ENCODE measurements at regions not wholly inside any gene's neighbourhood (a gene's known extent, or its start where the extent isn't known, plus 50 kb on each side); places are given as distances from the start of the nearest gene placed in this dataset.

DNA sequence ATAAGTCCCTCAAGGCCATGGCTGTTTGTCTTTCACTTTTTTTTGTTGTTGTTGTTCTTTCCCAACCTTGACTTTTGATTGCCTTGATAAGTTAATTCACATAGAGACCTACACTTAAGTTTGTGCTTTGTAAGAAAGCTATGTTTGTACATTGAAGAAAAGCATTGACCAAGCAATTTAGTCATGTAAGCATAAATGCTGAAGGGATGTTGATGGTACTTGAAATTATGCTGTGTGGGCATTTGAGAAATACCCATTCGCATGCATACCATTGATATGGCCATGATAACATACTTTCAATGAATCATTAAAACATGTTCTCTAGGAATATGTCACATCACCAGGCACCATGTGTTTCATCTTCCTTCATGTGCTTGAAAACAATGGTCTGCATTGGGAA is 803.7 kb upstream of the TMEM132C start:
- TF ChIP-seq GATA2 (IDR thresholded peaks at IDR 0.05; ENCODE audit: low read depth, low read length) = no peak
- no peak for TF ChIP-seq GATA3 (IDR thresholded peaks at IDR 0.05; ENCODE audit: low read depth, low read length)

DNA sequence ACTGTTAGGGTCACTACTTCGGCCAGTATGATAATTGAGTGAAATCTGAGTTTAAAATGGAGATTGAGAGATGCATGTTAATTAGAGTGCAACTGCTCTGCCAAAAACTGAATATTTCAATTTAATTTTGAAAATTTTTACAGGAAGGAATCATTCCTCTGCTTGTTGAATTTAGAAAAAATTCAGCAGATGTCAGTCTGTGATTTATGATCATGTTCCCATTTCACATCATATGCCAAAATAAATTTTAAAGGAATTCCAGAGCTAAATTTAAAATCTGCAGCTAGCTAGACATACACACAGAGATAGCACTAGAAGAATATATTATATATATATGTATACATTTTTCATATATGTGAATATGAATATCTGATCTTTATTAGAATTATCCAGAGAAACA is 797.6 kb upstream of the TMEM132C start:
- TF ChIP-seq GATA3 (IDR thresholded peaks at IDR 0.05; ENCODE audit: low read depth, low read length) (no peak), GATA2 (IDR thresholded peaks at IDR 0.05; ENCODE audit: low read depth, low read length) (no peak)

DNA sequence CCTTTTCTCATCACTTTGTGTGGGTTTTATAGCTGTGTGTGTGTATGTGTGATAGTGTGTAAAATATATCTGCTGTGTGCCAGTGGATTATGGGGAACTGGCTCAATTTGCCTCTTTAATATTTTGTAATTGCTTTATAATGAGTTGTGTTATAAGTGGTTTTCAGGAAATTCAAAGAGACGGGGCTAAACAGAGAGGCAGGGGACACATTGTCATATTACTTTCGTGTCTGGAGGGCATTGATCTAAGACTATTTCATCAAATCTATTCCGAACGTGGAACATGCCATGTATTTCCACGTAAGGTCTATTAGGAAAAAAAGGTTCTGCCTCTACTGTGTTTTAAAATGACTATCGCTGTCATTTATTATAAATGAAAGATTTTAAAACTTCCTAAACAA is 793.2 kb upstream of the TMEM132C start:
- TF ChIP-seq GATA2 (IDR thresholded peaks at IDR 0.05; ENCODE audit: low read depth, low read length) = no peak
- TF ChIP-seq GATA3 (IDR thresholded peaks at IDR 0.05; ENCODE audit: low read depth, low read length) = no peak

DNA sequence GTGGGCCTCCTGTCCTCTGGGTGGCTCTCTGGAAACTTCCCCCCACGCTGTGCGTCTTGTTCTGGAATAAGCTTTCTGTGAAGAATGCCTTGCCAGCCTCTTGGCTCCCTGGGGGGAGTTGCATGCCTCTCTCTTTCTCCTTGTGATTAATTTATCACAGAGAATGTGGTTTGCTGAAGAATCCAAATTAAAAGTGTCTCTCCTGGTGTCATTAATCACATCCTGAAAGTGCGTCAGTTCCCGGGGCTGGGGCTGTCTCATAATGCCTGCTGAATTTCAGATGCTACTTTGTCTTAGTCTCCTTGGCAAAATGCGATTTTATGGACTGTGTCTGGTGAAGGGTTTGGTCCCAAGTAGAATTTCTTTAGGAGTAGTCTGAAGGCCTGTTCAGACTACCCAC is 787.7 kb upstream of the TMEM132C start:
- no peak for TF ChIP-seq GATA2 (IDR thresholded peaks at IDR 0.05; ENCODE audit: low read depth, low read length)
- TF ChIP-seq GATA3 (IDR thresholded peaks at IDR 0.05; ENCODE audit: low read depth, low read length) = no peak

DNA sequence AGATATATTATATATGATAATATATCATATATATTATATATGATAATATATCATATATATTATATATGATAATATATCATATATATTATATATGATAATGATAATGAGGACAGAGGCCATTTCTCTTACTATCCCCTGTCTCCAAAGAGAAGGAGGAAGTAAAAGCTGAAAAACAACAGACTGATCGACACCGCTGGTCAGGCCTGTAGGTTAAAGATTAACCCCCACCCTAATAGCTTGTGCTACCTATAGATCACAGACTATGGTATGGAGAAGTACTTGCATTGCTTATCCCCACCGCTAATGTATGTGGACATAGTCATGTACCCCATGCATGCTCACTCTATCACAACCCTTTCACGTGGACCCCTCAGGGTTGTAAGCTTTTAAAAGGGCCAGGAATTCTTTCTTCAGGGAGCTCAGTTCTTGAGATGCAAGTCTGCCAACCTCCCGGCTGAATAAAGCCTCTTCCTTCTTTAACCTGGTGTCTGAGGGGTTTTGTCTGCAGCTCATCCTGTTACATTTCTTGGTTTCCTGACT is 786.1 kb upstream of the TMEM132C start:
- TF ChIP-seq GATA3 (IDR thresholded peaks at IDR 0.05; ENCODE audit: low read depth, low read length) (no peak), GATA2 (IDR thresholded peaks at IDR 0.05; ENCODE audit: low read depth, low read length) (no peak)

DNA sequence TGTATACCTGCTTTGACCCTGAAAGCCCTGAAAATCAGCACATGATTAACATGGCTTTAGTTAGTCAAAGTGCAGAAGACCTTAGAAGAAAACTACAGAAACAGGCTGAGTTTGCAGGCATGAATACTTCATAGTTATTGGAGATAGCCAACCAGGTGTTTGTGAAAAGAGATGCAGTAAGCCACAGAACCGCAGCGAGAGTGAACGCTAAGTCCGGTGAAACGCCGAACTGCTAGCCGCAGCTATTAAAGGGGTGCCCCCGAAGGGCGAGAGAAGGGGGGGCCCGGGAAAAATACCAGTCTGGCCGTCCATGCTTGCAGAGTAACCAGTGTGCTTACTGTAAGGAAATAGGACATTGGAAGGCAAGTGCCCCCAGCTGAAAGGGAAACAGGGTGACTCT is 784.0 kb upstream of the TMEM132C start:
- TF ChIP-seq GATA2 (IDR thresholded peaks at IDR 0.05; ENCODE audit: low read depth, low read length) = no peak
- TF ChIP-seq GATA3 (IDR thresholded peaks at IDR 0.05; ENCODE audit: low read depth, low read length) = no peak

DNA sequence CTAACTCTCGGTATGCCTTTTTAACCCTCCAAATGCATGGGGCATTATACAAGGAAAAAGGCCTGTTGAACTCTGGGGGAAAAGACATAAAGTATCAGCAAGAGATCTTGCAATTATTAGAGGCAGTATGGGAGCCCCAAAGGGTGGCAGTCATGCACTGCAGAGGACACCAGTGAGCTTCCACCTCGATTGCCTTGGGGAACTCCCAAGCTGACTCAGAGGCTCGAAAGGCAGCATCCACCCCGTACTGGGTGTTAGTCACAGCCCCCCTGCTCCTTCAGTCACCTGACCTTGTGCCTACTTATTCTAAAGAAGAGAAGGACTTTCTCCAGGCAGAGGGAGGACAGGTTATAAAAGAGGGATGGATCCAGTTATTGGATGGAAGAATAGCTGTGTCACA is 781.4 kb upstream of the TMEM132C start:
- no peak for TF ChIP-seq GATA3 (IDR thresholded peaks at IDR 0.05; ENCODE audit: low read depth, low read length)
- TF ChIP-seq GATA2 (IDR thresholded peaks at IDR 0.05; ENCODE audit: low read depth, low read length) = no peak

DNA sequence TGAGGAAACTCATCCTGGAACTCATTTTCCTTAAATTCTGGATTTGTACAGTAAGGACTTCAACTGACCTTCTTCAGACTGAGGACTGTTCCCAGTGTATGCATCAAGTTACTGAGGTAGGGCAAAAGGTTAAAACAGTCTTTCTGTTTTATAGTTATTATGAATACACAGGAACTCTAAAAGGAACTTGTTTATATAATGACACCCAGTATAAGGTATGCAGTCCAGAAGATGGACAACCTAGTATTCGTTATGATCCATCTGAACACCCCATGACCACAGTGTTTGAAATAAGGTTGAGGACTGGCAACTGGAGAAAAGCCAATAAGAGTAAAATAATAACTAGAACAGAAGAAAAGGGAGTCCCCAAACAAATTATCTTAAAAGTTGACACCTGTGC is 779.9 kb upstream of the TMEM132C start:
- TF ChIP-seq GATA3 (IDR thresholded peaks at IDR 0.05; ENCODE audit: low read depth, low read length) (no peak), GATA2 (IDR thresholded peaks at IDR 0.05; ENCODE audit: low read depth, low read length) (no peak)

DNA sequence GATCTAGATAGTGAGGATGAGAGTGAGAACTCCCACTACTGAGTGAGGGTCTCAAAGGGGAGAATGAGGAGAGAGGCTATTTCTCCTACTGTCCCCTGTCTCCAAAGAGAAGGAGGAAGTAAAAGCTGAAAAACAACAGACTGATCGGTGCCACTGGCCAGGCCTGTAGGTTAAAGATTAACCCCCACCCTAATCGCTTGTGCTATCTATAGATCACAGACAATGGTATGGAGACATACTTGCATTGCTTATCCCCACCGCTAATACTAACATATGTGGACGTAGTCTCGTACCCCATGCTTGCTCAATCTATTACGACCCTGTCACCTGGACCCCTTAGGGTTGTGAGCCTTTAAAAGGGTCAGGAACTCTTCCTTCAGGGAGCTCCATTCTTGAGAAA is 777.9 kb upstream of the TMEM132C start:
- TF ChIP-seq GATA2 (IDR thresholded peaks at IDR 0.05; ENCODE audit: low read depth, low read length) = no peak
- no peak for TF ChIP-seq GATA3 (IDR thresholded peaks at IDR 0.05; ENCODE audit: low read depth, low read length)

DNA sequence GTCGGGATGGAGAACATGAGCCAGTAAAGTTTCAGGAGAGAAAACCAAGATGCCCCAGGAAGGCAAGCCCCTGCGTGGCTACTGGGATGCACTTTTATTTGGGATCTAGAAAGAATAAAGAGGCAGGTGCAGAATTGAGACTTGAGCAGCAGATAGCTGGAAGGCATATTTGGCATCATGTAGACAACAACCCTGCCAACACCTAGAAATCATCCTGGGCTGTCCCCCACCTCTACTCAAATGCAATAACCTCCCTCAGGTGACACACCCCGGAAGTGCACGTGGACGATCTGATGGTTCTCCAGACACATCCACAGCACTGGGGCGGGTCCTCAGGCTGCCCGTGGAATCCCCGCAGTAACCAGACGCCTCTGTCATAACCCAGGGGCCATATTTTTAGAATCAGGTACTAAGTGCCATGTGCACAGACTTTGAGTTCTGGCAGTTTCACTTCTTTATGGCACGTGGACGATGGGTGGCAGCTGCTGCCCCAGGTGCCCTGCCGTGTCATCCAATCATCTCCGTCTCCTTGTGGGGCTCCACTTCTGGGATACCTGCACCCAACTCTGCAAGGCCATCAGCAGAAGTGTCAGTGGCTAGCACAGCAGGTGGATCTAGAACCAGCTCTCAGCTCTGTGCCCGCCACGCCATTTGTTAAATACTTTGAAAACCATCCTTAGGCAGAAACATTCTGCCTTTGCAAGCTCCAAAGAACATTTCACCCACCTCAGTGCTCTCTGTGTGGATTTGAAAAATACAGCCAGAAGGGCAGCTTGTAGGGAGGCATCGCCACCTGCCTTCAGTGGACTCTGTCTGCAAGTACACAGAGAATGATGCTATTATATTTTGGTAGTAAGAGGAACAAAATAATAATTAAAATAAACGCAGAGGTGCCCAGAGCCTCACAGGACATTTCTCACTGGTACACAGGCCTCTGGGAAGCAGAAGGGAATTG is 771.7 kb upstream of the TMEM132C start:
- no peak for TF ChIP-seq GATA3 (IDR thresholded peaks at IDR 0.05; ENCODE audit: low read depth, low read length)
- no peak for TF ChIP-seq GATA2 (IDR thresholded peaks at IDR 0.05; ENCODE audit: low read depth, low read length)

DNA sequence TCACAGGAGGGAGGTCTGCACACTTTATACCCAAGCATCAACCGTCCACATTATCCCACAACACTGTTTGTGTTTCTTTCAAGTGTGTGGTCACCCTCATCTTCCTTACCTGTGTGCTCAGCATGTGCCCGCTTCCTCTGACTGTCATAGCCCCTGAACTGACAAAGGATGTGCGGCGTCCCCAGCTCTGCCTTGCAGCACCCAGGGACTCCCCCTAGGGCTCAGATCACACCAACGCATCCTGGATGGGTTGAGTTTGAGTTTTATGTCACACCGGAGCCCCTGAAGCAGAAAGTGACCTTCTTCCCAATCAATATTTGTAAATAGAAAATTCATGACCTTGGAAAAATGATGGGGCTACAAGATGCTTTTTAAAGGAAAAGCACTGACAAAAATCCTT is 770.7 kb upstream of the TMEM132C start:
- TF ChIP-seq GATA2 (IDR thresholded peaks at IDR 0.05; ENCODE audit: low read depth, low read length) (no peak), GATA3 (IDR thresholded peaks at IDR 0.05; ENCODE audit: low read depth, low read length) (no peak)

DNA sequence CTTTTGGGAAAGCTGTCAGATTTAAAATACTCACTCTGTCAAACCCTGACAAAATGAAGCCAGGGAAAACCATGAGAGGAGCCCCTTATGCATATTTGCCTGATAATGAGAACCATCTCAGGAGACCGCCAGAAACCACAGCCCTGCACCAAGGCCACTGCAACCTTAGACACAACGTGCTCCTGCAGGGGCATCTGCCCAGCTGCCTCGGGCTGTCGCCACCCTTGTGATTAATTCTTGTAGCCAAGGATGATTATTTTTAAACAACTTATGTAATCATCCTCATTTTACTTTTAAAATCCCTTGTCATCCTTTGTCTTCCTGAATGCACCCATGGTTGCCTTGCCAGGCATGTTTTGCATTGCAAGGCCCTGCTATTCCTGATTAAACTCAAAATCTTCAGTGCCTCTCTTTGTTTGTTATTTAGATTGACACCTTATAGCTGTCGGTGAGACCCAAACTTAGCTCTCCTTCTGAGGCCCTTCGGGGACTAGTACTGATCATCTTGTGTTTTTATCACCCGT is 766.4 kb upstream of the TMEM132C start:
- TF ChIP-seq GATA3 (IDR thresholded peaks at IDR 0.05; ENCODE audit: low read depth, low read length) (no peak), GATA2 (IDR thresholded peaks at IDR 0.05; ENCODE audit: low read depth, low read length) (no peak)

DNA sequence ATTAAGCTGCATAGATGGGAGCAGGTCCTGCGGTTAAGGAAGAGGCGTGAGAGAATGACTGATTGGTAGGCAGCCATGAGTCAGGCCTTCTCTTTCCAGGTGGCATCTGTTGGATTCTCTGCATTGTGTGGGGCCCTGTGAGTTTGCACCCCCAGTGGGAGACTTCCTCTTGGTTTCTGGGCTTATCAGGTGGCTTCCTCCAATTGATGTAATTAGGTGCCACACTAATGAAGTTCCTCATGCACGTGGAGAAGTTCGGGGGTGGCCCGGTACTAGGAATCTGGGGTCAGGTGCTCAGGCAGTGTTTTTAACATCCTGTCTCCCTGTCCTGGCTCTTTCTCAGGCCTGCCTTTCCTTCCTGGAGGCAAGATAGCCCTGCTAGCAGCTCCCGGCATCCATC is 765.1 kb upstream of the TMEM132C start:
- TF ChIP-seq GATA3 (IDR thresholded peaks at IDR 0.05; ENCODE audit: low read depth, low read length) (no peak), GATA2 (IDR thresholded peaks at IDR 0.05; ENCODE audit: low read depth, low read length) (no peak)

DNA sequence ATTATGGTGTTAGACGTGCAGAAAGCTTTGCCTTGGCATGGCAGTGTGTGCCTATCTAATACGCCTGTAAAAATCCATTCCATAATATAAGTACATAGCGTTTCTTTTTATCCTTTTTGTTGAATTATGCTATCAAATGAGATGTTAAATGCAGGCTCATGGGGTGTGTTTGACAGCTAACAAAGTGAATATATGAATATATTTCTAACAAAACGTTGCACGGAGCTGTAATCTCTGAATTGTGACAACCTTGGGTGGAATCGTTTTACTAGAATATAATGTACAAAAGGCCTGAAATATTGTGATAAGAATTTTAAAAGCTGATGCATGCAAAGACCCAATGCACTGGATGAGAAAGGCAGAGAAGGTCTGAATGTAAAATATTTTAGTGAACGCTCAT is 763.7 kb upstream of the TMEM132C start:
- no peak for TF ChIP-seq GATA3 (IDR thresholded peaks at IDR 0.05; ENCODE audit: low read depth, low read length)
- TF ChIP-seq GATA2 (IDR thresholded peaks at IDR 0.05; ENCODE audit: low read depth, low read length) = no peak

DNA sequence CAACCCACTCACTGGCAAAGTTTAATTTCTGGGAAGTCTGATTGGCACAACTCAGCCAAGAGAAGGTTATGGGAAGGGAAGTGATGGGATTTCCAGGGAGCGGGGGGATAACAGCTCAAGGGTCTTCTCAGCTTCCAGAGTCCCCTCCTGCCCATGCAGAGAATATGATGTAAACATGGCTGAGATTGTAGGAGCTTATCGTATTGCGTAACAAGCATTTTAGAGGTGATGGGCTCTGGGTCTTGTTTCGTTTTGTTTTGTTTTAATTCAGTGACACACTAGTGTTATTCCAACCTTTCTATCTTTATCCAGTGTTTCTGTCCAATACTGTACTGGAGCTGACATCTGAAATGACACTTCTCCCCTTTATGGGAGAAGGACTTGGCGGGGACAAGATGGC is 762.1 kb upstream of the TMEM132C start:
- no peak for TF ChIP-seq GATA3 (IDR thresholded peaks at IDR 0.05; ENCODE audit: low read depth, low read length)
- TF ChIP-seq GATA2 (IDR thresholded peaks at IDR 0.05; ENCODE audit: low read depth, low read length) = no peak

All from SH-SY5Y (cell line).